ENCODE measurements at regions not wholly inside any gene's neighbourhood (a gene's known extent, or its start where the extent isn't known, plus 50 kb on each side); places are given as distances from the start of the nearest gene placed in this dataset.

GRCh38 chr10:2993636-2994035 lies 73.7 kb upstream of the PFKP start:
- H3K9me3 ChIP-seq (ENCODE audit: control insufficient read depth in 4 of 4, low read length in 3 of 4) = peaks cover 0 to 7% (median 5%) of the 10 kb centered on the region in 4 donors
- no peak overlapping the region for H3K27ac ChIP-seq (ENCODE audit: low read depth in 1 of 2, low read length in 2 of 2)
- TF ChIP-seq RAD21 (IDR thresholded peaks at IDR 0.05) = no peak
- no peak for TF ChIP-seq RXRA (IDR thresholded peaks at IDR 0.05)
- TF ChIP-seq, protein P1, sequence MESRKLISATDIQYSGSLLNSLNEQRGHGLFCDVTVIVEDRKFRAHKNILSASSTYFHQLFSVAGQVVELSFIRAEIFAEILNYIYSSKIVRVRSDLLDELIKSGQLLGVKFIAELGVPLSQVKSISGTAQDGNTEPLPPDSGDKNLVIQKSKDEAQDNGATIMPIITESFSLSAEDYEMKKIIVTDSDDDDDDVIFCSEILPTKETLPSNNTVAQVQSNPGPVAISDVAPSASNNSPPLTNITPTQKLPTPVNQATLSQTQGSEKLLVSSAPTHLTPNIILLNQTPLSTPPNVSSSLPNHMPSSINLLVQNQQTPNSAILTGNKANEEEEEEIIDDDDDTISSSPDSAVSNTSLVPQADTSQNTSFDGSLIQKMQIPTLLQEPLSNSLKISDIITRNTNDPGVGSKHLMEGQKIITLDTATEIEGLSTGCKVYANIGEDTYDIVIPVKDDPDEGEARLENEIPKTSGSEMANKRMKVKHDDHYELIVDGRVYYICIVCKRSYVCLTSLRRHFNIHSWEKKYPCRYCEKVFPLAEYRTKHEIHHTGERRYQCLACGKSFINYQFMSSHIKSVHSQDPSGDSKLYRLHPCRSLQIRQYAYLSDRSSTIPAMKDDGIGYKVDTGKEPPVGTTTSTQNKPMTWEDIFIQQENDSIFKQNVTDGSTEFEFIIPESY (IDR thresholded peaks at IDR 0.05) = no peak
- TF ChIP-seq FOXA2 (IDR thresholded peaks at IDR 0.05) = no peak
- no peak for TF ChIP-seq EGR1 (IDR thresholded peaks at IDR 0.05; ENCODE audit: low read depth in 2 of 2)
- no peak for TF ChIP-seq YY1 (IDR thresholded peaks at IDR 0.05)
- TF ChIP-seq TAF1 (conservative IDR thresholded peaks at IDR 0.05) = no peak
- TF ChIP-seq, protein P2, sequence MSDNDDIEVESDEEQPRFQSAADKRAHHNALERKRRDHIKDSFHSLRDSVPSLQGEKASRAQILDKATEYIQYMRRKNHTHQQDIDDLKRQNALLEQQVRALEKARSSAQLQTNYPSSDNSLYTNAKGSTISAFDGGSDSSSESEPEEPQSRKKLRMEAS (IDR thresholded peaks at IDR 0.05) = no peak
- TF ChIP-seq, protein P3, sequence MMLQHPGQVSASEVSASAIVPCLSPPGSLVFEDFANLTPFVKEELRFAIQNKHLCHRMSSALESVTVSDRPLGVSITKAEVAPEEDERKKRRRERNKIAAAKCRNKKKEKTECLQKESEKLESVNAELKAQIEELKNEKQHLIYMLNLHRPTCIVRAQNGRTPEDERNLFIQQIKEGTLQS (IDR thresholded peaks at IDR 0.05) = no peak
- no peak for TF ChIP-seq GABPA (IDR thresholded peaks at IDR 0.05 in 1 of 2, conservative IDR thresholded peaks at IDR 0.05 in 1 of 2)
- TF ChIP-seq, protein P4, sequence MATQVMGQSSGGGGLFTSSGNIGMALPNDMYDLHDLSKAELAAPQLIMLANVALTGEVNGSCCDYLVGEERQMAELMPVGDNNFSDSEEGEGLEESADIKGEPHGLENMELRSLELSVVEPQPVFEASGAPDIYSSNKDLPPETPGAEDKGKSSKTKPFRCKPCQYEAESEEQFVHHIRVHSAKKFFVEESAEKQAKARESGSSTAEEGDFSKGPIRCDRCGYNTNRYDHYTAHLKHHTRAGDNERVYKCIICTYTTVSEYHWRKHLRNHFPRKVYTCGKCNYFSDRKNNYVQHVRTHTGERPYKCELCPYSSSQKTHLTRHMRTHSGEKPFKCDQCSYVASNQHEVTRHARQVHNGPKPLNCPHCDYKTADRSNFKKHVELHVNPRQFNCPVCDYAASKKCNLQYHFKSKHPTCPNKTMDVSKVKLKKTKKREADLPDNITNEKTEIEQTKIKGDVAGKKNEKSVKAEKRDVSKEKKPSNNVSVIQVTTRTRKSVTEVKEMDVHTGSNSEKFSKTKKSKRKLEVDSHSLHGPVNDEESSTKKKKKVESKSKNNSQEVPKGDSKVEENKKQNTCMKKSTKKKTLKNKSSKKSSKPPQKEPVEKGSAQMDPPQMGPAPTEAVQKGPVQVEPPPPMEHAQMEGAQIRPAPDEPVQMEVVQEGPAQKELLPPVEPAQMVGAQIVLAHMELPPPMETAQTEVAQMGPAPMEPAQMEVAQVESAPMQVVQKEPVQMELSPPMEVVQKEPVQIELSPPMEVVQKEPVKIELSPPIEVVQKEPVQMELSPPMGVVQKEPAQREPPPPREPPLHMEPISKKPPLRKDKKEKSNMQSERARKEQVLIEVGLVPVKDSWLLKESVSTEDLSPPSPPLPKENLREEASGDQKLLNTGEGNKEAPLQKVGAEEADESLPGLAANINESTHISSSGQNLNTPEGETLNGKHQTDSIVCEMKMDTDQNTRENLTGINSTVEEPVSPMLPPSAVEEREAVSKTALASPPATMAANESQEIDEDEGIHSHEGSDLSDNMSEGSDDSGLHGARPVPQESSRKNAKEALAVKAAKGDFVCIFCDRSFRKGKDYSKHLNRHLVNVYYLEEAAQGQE (IDR thresholded peaks at IDR 0.05) = no peak
- TF ChIP-seq JUND (IDR thresholded peaks at IDR 0.05) = no peak
- no peak for TF ChIP-seq NR2F2 (IDR thresholded peaks at IDR 0.05)
- no peak for TF ChIP-seq FOXA1 (IDR thresholded peaks at IDR 0.05)
- no peak for TF ChIP-seq HNF4G (IDR thresholded peaks at IDR 0.05)
- no peak for TF ChIP-seq HNF4A (conservative IDR thresholded peaks at IDR 0.05)
- no peaks in the 10 kb centered on the region for H3K36me3 ChIP-seq (ENCODE audit: control insufficient read depth in 4 of 4, insufficient read depth in 3 of 4, low read depth in 1 of 4, low read length in 3 of 4)
- H3K9ac ChIP-seq (ENCODE audit: low read depth in 1 of 2, low read length in 2 of 2) = no peak overlapping the region
- no peak overlapping the region for H3K4me3 ChIP-seq (ENCODE audit: low read depth in 1 of 3, low read length in 3 of 3)
- 89% methylated on average over 17 of the region's 17 CpGs for WGBS
- H3K4me1 ChIP-seq (ENCODE audit: control insufficient read depth in 4 of 4, insufficient read depth in 4 of 4, low read length in 3 of 4) = no peaks in the 10 kb centered on the region
- no peak for DNase-seq (ENCODE audit: low spot score)
- H3K27me3 ChIP-seq (ENCODE audit: control insufficient read depth in 4 of 4, insufficient read depth in 4 of 4, low read length in 3 of 4) = peaks cover 0 to 2% (median under 1%) of the 10 kb centered on the region in 4 donors

DNA sequence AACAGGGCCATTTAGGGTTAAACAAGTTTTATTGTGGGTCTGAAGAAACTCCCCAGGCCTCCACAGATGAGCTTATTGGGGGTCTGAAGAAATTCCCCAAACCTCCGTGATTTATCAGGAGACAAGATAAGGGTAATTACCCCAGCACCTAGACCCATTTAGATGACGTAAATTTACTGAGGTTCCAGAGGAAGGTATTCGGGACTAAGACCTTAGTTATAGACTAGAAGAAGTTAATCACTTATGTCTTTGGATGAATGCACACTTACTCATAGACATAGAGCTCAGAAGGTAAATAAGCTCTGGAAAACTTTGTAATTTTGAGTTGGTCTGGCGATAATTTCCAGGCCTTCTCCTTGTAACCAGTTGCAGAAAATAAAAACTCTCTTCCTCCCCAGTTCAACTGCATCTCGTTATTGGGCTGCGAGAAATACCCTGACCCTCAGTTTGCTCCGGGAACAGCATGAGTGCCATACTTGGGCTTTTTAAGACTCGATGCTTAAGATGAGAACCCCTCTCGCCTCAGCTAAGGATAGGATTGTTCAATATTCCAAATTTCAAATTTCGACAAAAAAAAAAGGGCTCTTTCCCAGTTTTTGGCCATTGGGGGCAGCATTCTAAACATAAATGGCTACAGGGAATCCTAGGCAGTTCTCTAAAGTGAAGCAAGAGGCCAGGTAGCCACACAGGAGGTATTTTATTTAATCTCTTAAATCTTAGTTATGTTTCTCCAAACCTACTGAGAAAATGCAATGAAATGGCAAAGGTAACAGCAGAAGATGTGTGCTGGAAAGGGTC lies 74.7 kb upstream of the PFKP start:
- Histone ChIP-seq H3K27ac (ENCODE audit: low read depth in 1 of 2, low read length in 2 of 2) (no peak overlapping the region), H3K9ac (ENCODE audit: low read depth in 1 of 2, low read length in 2 of 2) (no peak overlapping the region), H3K36me3 (ENCODE audit: control insufficient read depth in 4 of 4, insufficient read depth in 3 of 4, low read depth in 1 of 4, low read length in 3 of 4) (no peaks in the 10 kb centered on the region), H3K4me3 (ENCODE audit: low read depth in 1 of 3, low read length in 3 of 3) (no peak overlapping the region), H3K27me3 (ENCODE audit: control insufficient read depth in 4 of 4, insufficient read depth in 4 of 4, low read length in 3 of 4) (peaks cover 0 to 2% (median under 1%) of the 10 kb centered on the region in 4 donors), H3K4me1 (ENCODE audit: control insufficient read depth in 4 of 4, insufficient read depth in 4 of 4, low read length in 3 of 4) (no peaks in the 10 kb centered on the region), H3K9me3 (ENCODE audit: control insufficient read depth in 4 of 4, low read length in 3 of 4) (peaks cover 0 to 7% (median 5%) of the 10 kb centered on the region in 4 donors)
- DNase-seq (ENCODE audit: low spot score) = no peak
- WGBS = 73% methylated on average over 10 of the region's 10 CpGs
- TF ChIP-seq EGR1 (IDR thresholded peaks at IDR 0.05; ENCODE audit: low read depth in 2 of 2) (no peak), TAF1 (conservative IDR thresholded peaks at IDR 0.05) (no peak), RXRA (IDR thresholded peaks at IDR 0.05) (no peak), HNF4G (IDR thresholded peaks at IDR 0.05) (no peak), YY1 (IDR thresholded peaks at IDR 0.05) (no peak), RAD21 (IDR thresholded peaks at IDR 0.05) (no peak), HNF4A (conservative IDR thresholded peaks at IDR 0.05) (no peak), NR2F2 (IDR thresholded peaks at IDR 0.05) (no peak)
- TF ChIP-seq, protein P5, sequence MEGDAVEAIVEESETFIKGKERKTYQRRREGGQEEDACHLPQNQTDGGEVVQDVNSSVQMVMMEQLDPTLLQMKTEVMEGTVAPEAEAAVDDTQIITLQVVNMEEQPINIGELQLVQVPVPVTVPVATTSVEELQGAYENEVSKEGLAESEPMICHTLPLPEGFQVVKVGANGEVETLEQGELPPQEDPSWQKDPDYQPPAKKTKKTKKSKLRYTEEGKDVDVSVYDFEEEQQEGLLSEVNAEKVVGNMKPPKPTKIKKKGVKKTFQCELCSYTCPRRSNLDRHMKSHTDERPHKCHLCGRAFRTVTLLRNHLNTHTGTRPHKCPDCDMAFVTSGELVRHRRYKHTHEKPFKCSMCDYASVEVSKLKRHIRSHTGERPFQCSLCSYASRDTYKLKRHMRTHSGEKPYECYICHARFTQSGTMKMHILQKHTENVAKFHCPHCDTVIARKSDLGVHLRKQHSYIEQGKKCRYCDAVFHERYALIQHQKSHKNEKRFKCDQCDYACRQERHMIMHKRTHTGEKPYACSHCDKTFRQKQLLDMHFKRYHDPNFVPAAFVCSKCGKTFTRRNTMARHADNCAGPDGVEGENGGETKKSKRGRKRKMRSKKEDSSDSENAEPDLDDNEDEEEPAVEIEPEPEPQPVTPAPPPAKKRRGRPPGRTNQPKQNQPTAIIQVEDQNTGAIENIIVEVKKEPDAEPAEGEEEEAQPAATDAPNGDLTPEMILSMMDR (IDR thresholded peaks at IDR 0.05; ENCODE audit: low read depth, low read length, missing input control) = no peak
- TF ChIP-seq, protein P4 (IDR thresholded peaks at IDR 0.05) = no peak
- TF ChIP-seq, protein P3 (IDR thresholded peaks at IDR 0.05) = no peak
- TF ChIP-seq, protein P2 (IDR thresholded peaks at IDR 0.05) = no peak
